Transverse colon (tissue), 4 donors: ENCODE measurements at regions not wholly inside any gene's neighbourhood (a gene's known extent, or its start where the extent isn't known, plus 50 kb on each side); places are given as distances from the start of the nearest gene placed in this dataset.

ENCODE experiments used
- CTCF ChIP-seq, 5 experiments: fragments of 200-600 bp in 3 of 5; fragments of 450-650 bp in 2 of 5; sonication (generic) in 3 of 5; IDR thresholded peaks; 1 replicate in 2 of 5; 2 replicates in 3 of 5; pipeline ENCODE4 v1.5.1; 2016 to 2017; ENCODE audit warnings: antibody characterized with exemption in 5 of 5, inconsistent platforms in 3 of 5, mild to moderate bottlenecking in 2 of 5, moderate library complexity in 1 of 5
- EP300 ChIP-seq: sonication (generic); formaldehyde crosslinking; IDR thresholded peaks from one replicate; pipeline ENCODE4 v1.6.1; 2017; ENCODE audit warnings: antibody characterized with exemption, low read depth
- POLR2A ChIP-seq: fragments of 450-650 bp; IDR thresholded peaks from one replicate; pipeline ENCODE4 v1.6.1; 2016; ENCODE audit warnings: antibody characterized with exemption, mild to moderate bottlenecking, moderate library complexity
- POLR2AphosphoS5 ChIP-seq, 3 donors: sonication (generic); formaldehyde crosslinking; IDR thresholded peaks; one replicate each; pipeline ENCODE4 v1.6.1; 2016; ENCODE audit warnings: antibody characterized with exemption in 3 of 3

DNA sequence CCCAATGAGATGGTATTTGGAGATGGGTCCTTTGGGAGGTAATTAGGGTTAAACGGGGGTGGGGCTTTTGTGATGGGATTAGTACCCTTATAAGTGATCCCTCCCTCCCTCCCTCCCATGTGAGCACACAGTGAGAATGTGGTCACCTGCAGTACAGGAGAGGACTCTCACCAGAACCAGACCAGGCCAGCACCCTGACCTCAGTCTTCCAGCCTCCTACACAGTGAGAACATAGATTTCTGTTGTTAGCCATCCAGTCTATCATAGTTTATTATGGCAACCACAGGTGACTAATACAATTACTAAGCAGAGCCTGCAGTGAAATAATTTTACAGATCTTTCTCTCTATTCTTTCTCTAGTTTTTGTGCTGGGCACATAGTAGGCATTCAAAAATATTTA, 137.7 kb upstream of the PKDCC start:
- TF ChIP-seq CTCF (IDR thresholded peaks at IDR 0.05): no peak
- TF ChIP-seq EP300: no peak
- TF ChIP-seq POLR2A: no peak
- TF ChIP-seq POLR2AphosphoS5 (IDR thresholded peaks at IDR 0.05): no peak
